Uterus (tissue), 2 donors: ENCODE measurements at regions not wholly inside any gene's neighbourhood (a gene's known extent, or its start where the extent isn't known, plus 50 kb on each side); places are given as distances from the start of the nearest gene placed in this dataset.

ENCODE experiments used
- CTCF ChIP-seq, 4 experiments: fragments of 200-600 bp in 2 of 4; fragments of 450-650 bp in 2 of 4; sonication (generic) in 2 of 4; IDR thresholded peaks; one replicate each; pipeline ENCODE4 v1.5.1; 2016 to 2019; ENCODE audit warnings: antibody characterized with exemption in 4 of 4, mild to moderate bottlenecking in 2 of 4, moderate library complexity in 1 of 4
- POLR2A ChIP-seq, 2 donors: fragments of 450-650 bp; IDR thresholded peaks; one replicate each; pipeline ENCODE4 v1.6.1; 2016; ENCODE audit warnings: antibody characterized with exemption in 2 of 2, mild to moderate bottlenecking in 1 of 2, moderate library complexity in 1 of 2

- no peak for TF ChIP-seq POLR2A (IDR thresholded peaks at IDR 0.05)
- no peak for TF ChIP-seq CTCF (IDR thresholded peaks at IDR 0.05)
These were observed 166.2 kb upstream of the FZD8 start for GRCh38 chr10:35808344-35808743.
